DOHH2 (cell line): ENCODE measurements at regions not wholly inside any gene's neighbourhood (a gene's known extent, or its start where the extent isn't known, plus 50 kb on each side); places are given as distances from the start of the nearest gene placed in this dataset.

ENCODE experiments used
- CTCF ChIP-seq: fragments of 200-600 bp; sonication (generic); IDR thresholded peaks from one replicate; pipeline ENCODE4 v1.5.1; 2014; ENCODE audit warnings: antibody characterized with exemption, mild to moderate bottlenecking, low read depth, low read length; ENCODE audit not compliant: poor library complexity, severe bottlenecking
- EZH2phosphoT487 ChIP-seq: fragments of 200-600 bp; sonication (generic); IDR thresholded peaks from 2 replicates; pipeline ENCODE4 v1.6.1; 2017; ENCODE audit warnings: borderline replicate concordance, mild to moderate bottlenecking, antibody characterized with exemption, low read length, moderate library complexity, mixed read lengths

GRCh38 chr3:31095255-31095654 is 200.8 kb upstream of the GADL1 start:
- TF ChIP-seq CTCF = no peak
- no peak for TF ChIP-seq EZH2phosphoT487
